ENCODE measurements at regions not wholly inside any gene's neighbourhood (a gene's known extent, or its start where the extent isn't known, plus 50 kb on each side); places are given as distances from the start of the nearest gene placed in this dataset.

- H3K27ac ChIP-seq (ENCODE audit: low read depth, low read length), result no peak overlapping the region
- 44 to 59% (median 47%) methylated on average over 14 of the region's 14 CpGs for WGBS, 3 donors
These were observed 281.4 kb downstream of the HHIPL2 start for GRCh38 chr1:222266223-222267196.

- WGBS, 3 donors, result 75 to 83% (median 80%) methylated on average over 2 of the region's 2 CpGs
- H3K27ac ChIP-seq (ENCODE audit: low read depth, low read length), result no peak overlapping the region
These were observed 284.1 kb downstream of the HHIPL2 start for GRCh38 chr1:222263791-222264190.

- WGBS, 3 donors, result 21 to 63% (median 61%) methylated on average over 2 of the region's 2 CpGs
- H3K27ac ChIP-seq (ENCODE audit: low read depth, low read length), result no peak overlapping the region
These were observed 290.9 kb downstream of the HHIPL2 start for GRCh38 chr1:222257027-222257426.

DNA sequence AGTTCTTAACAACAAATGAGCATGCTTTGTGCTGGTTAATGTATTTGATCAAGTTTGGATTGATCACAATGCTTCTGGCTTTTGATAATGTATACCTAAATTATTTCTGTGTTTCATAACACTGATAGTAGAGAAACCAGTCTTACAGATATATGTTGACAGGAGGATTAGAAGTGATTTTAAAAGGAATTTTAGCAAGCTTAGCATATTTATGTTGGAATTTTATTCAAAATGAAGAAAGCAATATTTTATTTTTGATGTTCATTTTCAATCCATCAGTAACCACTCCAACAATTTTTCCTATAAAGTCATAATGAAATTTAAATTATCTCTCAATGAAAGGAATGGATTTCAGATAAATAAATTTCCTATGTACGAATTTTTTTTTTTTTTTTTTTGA, 291.8 kb downstream of the HHIPL2 start:
- WGBS, 3 donors, result 50 to 76% (median 74%) methylated on average over 1 of the region's 1 CpG

GRCh38 chr1:222252788-222253187, 295.1 kb downstream of the HHIPL2 start:
- 75 to 93% (median 92%) methylated on average over 4 of the region's 4 CpGs for WGBS, 3 donors
- H3K27ac ChIP-seq (ENCODE audit: low read depth, low read length), result no peak overlapping the region

More for the DNA sequence above, 291.8 kb downstream of the HHIPL2 start:
- no peak overlapping the region for H3K27ac ChIP-seq (ENCODE audit: low read depth, low read length)

- 90 to 95% (median 95%) methylated on average over 2 of the region's 2 CpGs for WGBS, 3 donors
- no peak overlapping the region for H3K27ac ChIP-seq (ENCODE audit: low read depth, low read length)
These were observed 296.1 kb downstream of the HHIPL2 start for GRCh38 chr1:222251847-222252246.

- H3K27ac ChIP-seq (ENCODE audit: low read depth, low read length), result no peak overlapping the region
These were observed 297.5 kb downstream of the HHIPL2 start for GRCh38 chr1:222250376-222250775.

DNA sequence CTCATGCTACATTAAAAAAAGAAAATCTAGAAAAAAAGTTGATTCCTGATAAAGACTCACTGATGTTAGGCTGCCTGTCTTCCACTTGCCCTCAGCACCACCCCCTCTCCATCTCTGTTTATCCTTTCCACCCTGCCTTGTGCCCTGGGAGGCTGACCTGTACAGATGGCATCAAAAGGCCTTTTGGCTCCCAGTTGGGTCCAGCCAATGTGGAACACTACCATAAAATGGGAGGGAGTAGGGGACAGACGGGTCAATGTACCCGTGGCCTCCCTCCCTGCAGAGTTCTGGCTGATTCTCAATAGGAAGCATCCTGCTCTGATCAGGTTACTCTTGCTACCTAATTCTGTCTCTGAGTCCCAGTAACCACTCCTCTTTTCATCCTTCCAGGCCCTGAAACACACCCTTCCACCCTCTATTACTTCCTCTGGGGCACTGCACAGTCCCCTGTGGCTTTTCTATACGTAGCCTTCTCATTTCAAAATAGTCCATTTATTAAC, 300.0 kb downstream of the HHIPL2 start:
- H3K27ac ChIP-seq (ENCODE audit: low read depth, low read length), result no peak overlapping the region
- 67 to 74% (median 71%) methylated on average over 3 of the region's 3 CpGs for WGBS, 3 donors

DNA sequence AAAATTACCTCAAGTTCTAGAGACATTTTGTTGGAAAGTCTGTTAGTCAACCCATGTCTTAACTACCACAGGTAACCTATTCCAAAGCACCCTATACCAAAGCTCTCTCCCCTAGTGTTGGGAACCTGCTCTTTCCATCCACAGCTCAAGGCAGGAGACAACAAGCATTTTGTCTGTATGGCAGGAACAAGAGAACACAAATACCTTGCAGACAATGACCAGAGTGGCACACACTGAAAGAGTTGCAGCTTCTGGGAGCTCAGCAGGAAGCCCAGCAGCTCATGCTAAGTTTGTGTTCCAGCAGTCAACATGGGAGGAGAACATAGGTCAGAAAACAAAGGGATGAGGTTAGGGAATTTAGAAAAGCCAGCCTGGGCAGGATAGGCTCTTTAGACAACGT, 300.8 kb downstream of the HHIPL2 start:
- WGBS, 3 donors, result 40 to 85% (median 50%) methylated on average over 1 of the region's 1 CpG
- H3K27ac ChIP-seq (ENCODE audit: low read depth, low read length), result no peak overlapping the region

DNA sequence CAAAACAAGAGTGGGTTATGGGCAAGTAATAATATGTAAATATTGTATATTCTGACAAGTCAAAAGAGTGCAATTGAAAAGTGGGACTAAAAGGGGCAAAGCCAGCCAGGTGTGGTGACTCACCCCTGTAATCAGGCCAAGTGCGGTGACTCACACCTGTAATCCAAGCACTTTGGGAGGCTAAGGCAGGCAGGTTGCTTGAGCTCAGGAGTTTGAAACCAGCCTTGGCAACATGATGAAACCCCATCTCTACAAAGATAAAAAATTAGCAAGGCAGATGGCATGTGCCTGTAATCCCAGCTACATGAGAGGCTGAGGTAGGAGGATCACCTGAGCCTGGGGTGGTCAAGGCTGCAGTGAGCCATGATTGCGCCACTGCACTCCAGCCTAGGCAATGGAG, 304.0 kb downstream of the HHIPL2 start:
- WGBS, 3 donors, result 50 to 75% (median 69%) methylated on average over 2 of the region's 2 CpGs
- no peak overlapping the region for H3K27ac ChIP-seq (ENCODE audit: low read depth, low read length)

- H3K27ac ChIP-seq (ENCODE audit: low read depth, low read length), result no peak overlapping the region
- 50 to 68% (median 64%) methylated on average over 1 of the region's 1 CpG for WGBS, 3 donors
These were observed 305.4 kb downstream of the HHIPL2 start for GRCh38 chr1:222242492-222242891.

DNA sequence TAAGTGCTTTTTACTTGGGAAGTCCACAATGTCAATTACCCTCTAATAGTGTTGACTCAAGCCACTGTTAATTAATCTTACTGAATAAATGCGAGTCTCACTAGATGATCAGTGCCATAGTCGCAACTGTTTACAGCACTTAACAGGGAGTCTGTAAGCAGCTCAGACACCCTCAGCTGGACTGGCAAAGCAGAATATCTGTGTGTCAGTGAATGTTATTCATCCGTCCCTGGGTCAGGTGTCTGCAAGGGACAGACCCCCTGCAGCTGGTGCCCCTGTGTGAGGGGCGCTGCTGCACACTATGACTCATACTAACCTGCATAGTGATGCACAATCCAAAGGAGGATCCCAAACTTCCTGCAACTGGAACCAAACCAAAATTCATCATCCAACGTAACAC, 306.5 kb downstream of the HHIPL2 start:
- H3K27ac ChIP-seq (ENCODE audit: low read depth, low read length), result no peak overlapping the region
- 54 to 84% (median 79%) methylated on average over 5 of the region's 5 CpGs for WGBS, 3 donors

DNA sequence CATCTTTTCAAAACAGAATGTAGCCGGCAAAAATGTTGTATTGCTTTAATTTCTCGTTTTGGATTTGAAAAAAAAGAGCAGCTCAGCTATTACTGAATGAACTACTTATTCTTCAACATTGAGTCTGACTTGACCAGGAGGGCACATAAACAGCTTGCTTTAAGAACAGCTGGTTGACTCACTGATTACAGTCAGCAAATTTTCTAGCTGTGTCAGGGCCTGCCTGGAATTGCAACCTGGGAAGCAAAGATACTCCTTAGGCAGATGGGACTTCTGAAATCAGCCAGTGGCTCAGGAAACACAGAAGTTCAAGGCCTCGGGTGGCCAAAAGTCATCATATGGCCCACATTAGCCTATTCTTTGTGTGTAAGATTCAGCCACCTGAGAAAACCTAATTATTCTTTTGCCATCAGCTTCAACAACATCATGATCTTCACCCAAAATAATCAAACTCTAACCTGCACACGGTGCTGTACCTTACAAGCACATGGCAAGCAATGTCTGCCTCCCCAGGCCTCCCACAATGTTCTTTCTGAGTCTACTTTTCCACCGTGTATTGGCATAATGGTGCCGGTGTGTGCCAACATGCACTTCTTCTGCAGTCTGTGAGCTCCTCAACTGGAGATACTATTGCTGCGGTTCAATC, 307.2 kb downstream of the HHIPL2 start:
- WGBS, 3 donors, result 74 to 87% (median 82%) methylated on average over 7 of the region's 7 CpGs
- H3K27ac ChIP-seq (ENCODE audit: low read depth, low read length), result no peak overlapping the region

- 92 to 96% (median 93%) methylated on average over 1 of the region's 1 CpG for WGBS, 3 donors
- H3K27ac ChIP-seq (ENCODE audit: low read depth, low read length), result no peak overlapping the region
These were observed 308.8 kb downstream of the HHIPL2 start for GRCh38 chr1:222239130-222239529.

DNA sequence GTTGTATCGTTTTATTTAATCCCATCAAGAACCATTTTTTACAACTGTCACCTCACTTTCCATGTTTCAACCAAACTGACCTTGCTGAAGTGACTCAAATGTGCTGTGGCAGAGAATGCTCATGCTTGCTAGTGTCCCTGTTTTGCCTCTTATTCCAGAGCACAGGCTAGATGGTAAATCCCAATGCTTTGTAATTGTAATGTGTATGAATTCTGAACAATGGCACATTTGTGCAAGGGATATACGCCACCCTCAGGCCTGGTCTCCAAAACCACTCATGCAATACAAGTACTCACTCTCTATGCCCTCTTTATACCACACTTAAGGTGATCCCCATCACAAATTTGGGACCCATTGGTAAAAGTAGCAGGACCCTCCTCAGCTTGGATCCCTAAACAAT, 313.6 kb downstream of the HHIPL2 start:
- H3K27ac ChIP-seq (ENCODE audit: low read depth, low read length), result no peak overlapping the region
- 83 to 96% (median 93%) methylated on average over 2 of the region's 2 CpGs for WGBS, 3 donors

DNA sequence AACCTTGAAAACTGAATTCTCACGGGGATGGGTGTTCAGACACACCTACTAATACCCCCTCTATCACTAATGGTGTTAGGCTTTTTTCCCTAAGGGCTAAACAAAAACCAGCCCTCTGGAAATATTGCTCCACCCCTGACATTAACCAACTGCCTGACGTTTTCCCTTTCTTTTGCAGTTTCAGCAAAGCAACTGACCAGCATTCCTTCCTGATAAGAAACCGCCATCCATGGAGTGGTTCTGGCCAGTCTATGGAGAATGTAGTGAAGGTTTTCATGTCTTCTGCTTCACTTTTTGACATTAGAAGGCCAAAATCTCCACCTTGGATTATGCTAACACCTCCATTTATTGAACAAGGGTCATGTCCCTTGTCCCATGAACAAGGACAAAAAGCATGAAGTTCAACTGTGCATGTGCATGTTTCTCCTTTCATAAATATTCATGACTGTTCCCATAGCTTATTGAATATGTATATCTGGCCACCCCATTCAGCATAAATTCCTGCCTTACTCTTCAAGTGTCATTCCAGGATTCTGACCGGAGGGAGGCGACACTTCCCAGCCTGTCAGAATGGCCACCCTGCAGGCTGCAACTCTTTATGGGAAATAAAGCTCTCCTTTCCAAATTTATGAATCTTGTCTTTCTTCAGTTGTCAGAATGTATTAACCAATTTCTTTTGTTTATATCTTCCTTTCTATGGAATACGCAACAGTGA, 314.3 kb downstream of the HHIPL2 start:
- 65 to 79% (median 79%) methylated on average over 6 of the region's 6 CpGs for WGBS, 3 donors
- H3K27ac ChIP-seq (ENCODE audit: low read depth, low read length), result no peak overlapping the region

DNA sequence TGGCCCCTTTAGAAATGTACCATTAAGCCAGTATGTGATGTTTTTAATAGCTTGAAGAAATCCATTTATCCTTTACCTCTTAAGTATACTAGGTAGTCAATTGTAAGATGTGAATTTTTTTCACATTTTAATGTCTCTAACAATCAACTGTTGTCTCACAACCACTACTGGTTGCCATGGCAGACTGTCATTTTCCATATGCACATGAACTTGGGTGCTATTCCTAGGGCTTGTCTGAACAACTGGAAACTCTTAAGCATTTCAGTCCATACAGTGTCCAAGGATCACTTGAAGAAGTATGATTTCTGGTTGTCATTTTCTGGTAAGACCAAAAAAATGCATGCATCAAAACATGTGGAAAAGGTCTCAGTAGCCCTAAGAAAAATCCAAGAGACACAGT, 315.1 kb downstream of the HHIPL2 start:
- no peak overlapping the region for H3K27ac ChIP-seq (ENCODE audit: low read depth, low read length)

GRCh38 chr1:222229672-222230312, 318.1 kb downstream of the HHIPL2 start:
- no peak overlapping the region for H3K27ac ChIP-seq (ENCODE audit: low read depth, low read length)
- 48 to 84% (median 78%) methylated on average over 4 of the region's 4 CpGs for WGBS, 3 donors

- WGBS, 3 donors, result 66 to 70% (median 67%) methylated on average over 4 of the region's 4 CpGs
- no peak overlapping the region for H3K27ac ChIP-seq (ENCODE audit: low read depth, low read length)
These were observed 322.6 kb downstream of the HHIPL2 start for GRCh38 chr1:222225316-222225691.

Measured in adipose tissue (tissue), 3 donors.